ENCODE measurements at regions not wholly inside any gene's neighbourhood (a gene's known extent, or its start where the extent isn't known, plus 50 kb on each side); places are given as distances from the start of the nearest gene placed in this dataset.

GRCh38 chr5:84535281-84535680, 150.6 kb upstream of the EDIL3 start:
- 90% methylated on average over 1 of the region's 3 CpGs for WGBS (ENCODE audit: insufficient coverage)
- H3K36me3 ChIP-seq (ENCODE audit: control insufficient read depth, insufficient read depth, low read length), result no peaks in the 10 kb centered on the region

GRCh38 chr5:84524491-84524890, 139.8 kb upstream of the EDIL3 start:
- intact Hi-C loops (cut with micrococcal nuclease), result no loop called here
- no peaks in the 10 kb centered on the region for H3K27me3 Mint-ChIP-seq (ENCODE audit: low read depth in 2 of 2)
- no peaks in the 10 kb centered on the region for H3K36me3 ChIP-seq (ENCODE audit: control insufficient read depth, insufficient read depth, low read length)
- H3K9me3 ChIP-seq (ENCODE audit: control insufficient read depth, insufficient read depth, low read length), result no peaks in the 10 kb centered on the region
- no peaks in the 10 kb centered on the region for H3K4me1 ChIP-seq (ENCODE audit: control insufficient read depth, insufficient read depth, low read length)
- H3K4me3 ChIP-seq (ENCODE audit: low read length), result no peak overlapping the region
- no peak for TF ChIP-seq CTCF (IDR thresholded peaks at IDR 0.05)
- no peak overlapping the region for H3K4me3 Mint-ChIP-seq
- no peak overlapping the region for H3K27ac ChIP-seq (ENCODE audit: low read length)
- H3K27ac Mint-ChIP-seq, result no peak overlapping the region
- DNase-seq (no peak), ATAC-seq (no peak)
- no peaks in the 10 kb centered on the region for H3K36me3 Mint-ChIP-seq
- H3K4me1 Mint-ChIP-seq, result no peaks in the 10 kb centered on the region
- peaks cover 4 to 31% of the 10 kb centered on the region in 2 donors for H3K9me3 Mint-ChIP-seq
- no peaks in the 10 kb centered on the region for H3K27me3 ChIP-seq (ENCODE audit: control insufficient read depth, insufficient read depth, low read length)

More at GRCh38 chr5:84535281-84535680, 150.6 kb upstream of the EDIL3 start:
- H3K36me3 Mint-ChIP-seq, result no peaks in the 10 kb centered on the region
- H3K4me1 Mint-ChIP-seq, result no peaks in the 10 kb centered on the region
- no peak overlapping the region for H3K4me3 Mint-ChIP-seq
- no peaks in the 10 kb centered on the region for H3K27me3 ChIP-seq (ENCODE audit: control insufficient read depth, insufficient read depth, low read length)
- no peaks in the 10 kb centered on the region for H3K4me1 ChIP-seq (ENCODE audit: control insufficient read depth, insufficient read depth, low read length)
- H3K27ac ChIP-seq (ENCODE audit: low read length), result no peak overlapping the region
- H3K27ac Mint-ChIP-seq, result no peak overlapping the region
- DNase-seq (no peak), ATAC-seq (no peak)
- H3K9me3 ChIP-seq (ENCODE audit: control insufficient read depth, insufficient read depth, low read length), result no peaks in the 10 kb centered on the region
- no peaks in the 10 kb centered on the region for H3K27me3 Mint-ChIP-seq (ENCODE audit: low read depth in 2 of 2)
- TF ChIP-seq CTCF (IDR thresholded peaks at IDR 0.05), result no peak
- H3K4me3 ChIP-seq (ENCODE audit: low read length), result no peak overlapping the region
- intact Hi-C loops (cut with micrococcal nuclease), result no loop called here
- peaks cover 6 to 20% of the 10 kb centered on the region in 2 donors for H3K9me3 Mint-ChIP-seq

- TF ChIP-seq CTCF (IDR thresholded peaks at IDR 0.05), result no peak
- no peaks in the 10 kb centered on the region for H3K36me3 ChIP-seq (ENCODE audit: control insufficient read depth, insufficient read depth, low read length)
- H3K9me3 Mint-ChIP-seq, result peaks cover 16 to 32% of the 10 kb centered on the region in 2 donors
- H3K27me3 ChIP-seq (ENCODE audit: control insufficient read depth, insufficient read depth, low read length), result no peaks in the 10 kb centered on the region
- no peaks in the 10 kb centered on the region for H3K4me1 Mint-ChIP-seq
- no peak overlapping the region for H3K4me3 ChIP-seq (ENCODE audit: low read length)
- no peaks in the 10 kb centered on the region for H3K27me3 Mint-ChIP-seq (ENCODE audit: low read depth in 2 of 2)
- H3K27ac ChIP-seq (ENCODE audit: low read length), result no peak overlapping the region
- H3K9me3 ChIP-seq (ENCODE audit: control insufficient read depth, insufficient read depth, low read length), result peaks cover 11% of the 10 kb centered on the region
- peaks cover 19% of the 10 kb centered on the region for H3K36me3 Mint-ChIP-seq
- intact Hi-C loops (cut with micrococcal nuclease), result no loop called here
- 75% methylated on average over 3 of the region's 3 CpGs for WGBS (ENCODE audit: insufficient coverage)
- DNase-seq, result no peak
- ATAC-seq, result no peak
- H3K27ac Mint-ChIP-seq, result no peak overlapping the region
- no peak overlapping the region for H3K4me3 Mint-ChIP-seq
- no peaks in the 10 kb centered on the region for H3K4me1 ChIP-seq (ENCODE audit: control insufficient read depth, insufficient read depth, low read length)
These were observed 134.2 kb upstream of the EDIL3 start for GRCh38 chr5:84518862-84519261.

- H3K4me3 Mint-ChIP-seq, result no peak overlapping the region
These were observed 133.7 kb upstream of the EDIL3 start for GRCh38 chr5:84518370-84518769.

More at GRCh38 chr5:84518370-84518769, 133.7 kb upstream of the EDIL3 start:
- H3K36me3 ChIP-seq (ENCODE audit: control insufficient read depth, insufficient read depth, low read length), result no peaks in the 10 kb centered on the region
- H3K4me1 Mint-ChIP-seq, result no peaks in the 10 kb centered on the region
- no peak overlapping the region for H3K27ac Mint-ChIP-seq
- no peaks in the 10 kb centered on the region for H3K27me3 Mint-ChIP-seq (ENCODE audit: low read depth in 2 of 2)
- peaks cover 19% of the 10 kb centered on the region for H3K36me3 Mint-ChIP-seq
- ATAC-seq (no peak), DNase-seq (no peak)
- H3K9me3 ChIP-seq (ENCODE audit: control insufficient read depth, insufficient read depth, low read length), result peaks cover 11% of the 10 kb centered on the region
- H3K4me1 ChIP-seq (ENCODE audit: control insufficient read depth, insufficient read depth, low read length), result no peaks in the 10 kb centered on the region
- no peak for TF ChIP-seq CTCF (IDR thresholded peaks at IDR 0.05)
- intact Hi-C loops (cut with micrococcal nuclease), result no loop called here
- H3K4me3 ChIP-seq (ENCODE audit: low read length), result no peak overlapping the region
- peaks cover 18 to 35% of the 10 kb centered on the region in 2 donors for H3K9me3 Mint-ChIP-seq
- H3K27ac ChIP-seq (ENCODE audit: low read length), result no peak overlapping the region
- WGBS (ENCODE audit: insufficient coverage), result 87% methylated on average over 4 of the region's 4 CpGs
- H3K27me3 ChIP-seq (ENCODE audit: control insufficient read depth, insufficient read depth, low read length), result no peaks in the 10 kb centered on the region
